ENCODE measurements at regions not wholly inside any gene's neighbourhood (a gene's known extent, or its start where the extent isn't known, plus 50 kb on each side); places are given as distances from the start of the nearest gene placed in this dataset.

DNA sequence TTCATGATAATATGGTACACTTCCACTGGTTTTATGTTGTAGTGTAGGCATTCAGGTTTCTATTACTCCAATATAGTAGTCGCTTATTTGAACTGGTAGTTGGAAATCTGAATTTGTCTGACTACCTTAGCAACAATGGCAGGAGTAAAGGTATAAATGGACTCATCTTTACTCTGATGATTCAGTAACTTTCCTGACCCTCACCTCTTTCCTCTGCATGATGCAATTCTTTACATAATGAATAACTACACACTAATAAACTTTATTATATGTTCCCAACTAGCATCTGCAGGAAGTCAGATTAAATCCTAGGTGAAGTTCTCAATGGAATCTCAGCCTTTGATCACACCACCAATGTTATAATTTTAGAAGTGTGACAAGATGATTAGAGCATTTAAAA lies 70.5 kb upstream of the ATP2B1 start:
- Histone ChIP-seq H3K27me3 (ENCODE audit: control insufficient read depth, insufficient read depth, low read length) (no peaks in the 10 kb centered on the region), H2AFZ (ENCODE audit: low read length) (no peak overlapping the region), H3K9ac (ENCODE audit: insufficient read depth, low read length) (no peak overlapping the region), H4K20me1 (ENCODE audit: control insufficient read depth, extremely low read depth, insufficient read depth, low read length) (no peaks in the 10 kb centered on the region), H3K27ac (ENCODE audit: insufficient read depth, low read length) (no peak overlapping the region), H3K36me3 (ENCODE audit: control insufficient read depth, insufficient read depth, low read length) (no peaks in the 10 kb centered on the region), H3K4me2 (ENCODE audit: extremely low read depth, insufficient read depth, low read length) (no peak overlapping the region), H3K9me3 (ENCODE audit: control insufficient read depth, insufficient read depth, low read depth, low read length) (no peaks in the 10 kb centered on the region), H3K4me1 (ENCODE audit: control insufficient read depth, extremely low read depth, insufficient read depth, low read length) (peaks cover 12% of the 10 kb centered on the region), H3K4me3 (replicated peaks in 1 of 4; ENCODE audit: control extremely low read depth in 1 of 4, insufficient read depth in 1 of 4, low read depth in 3 of 4, low read length in 4 of 4) (no peak overlapping the region), H3K79me2 (ENCODE audit: control insufficient read depth, insufficient read depth, low read length) (no peaks in the 10 kb centered on the region)
- TF ChIP-seq, protein P1, sequence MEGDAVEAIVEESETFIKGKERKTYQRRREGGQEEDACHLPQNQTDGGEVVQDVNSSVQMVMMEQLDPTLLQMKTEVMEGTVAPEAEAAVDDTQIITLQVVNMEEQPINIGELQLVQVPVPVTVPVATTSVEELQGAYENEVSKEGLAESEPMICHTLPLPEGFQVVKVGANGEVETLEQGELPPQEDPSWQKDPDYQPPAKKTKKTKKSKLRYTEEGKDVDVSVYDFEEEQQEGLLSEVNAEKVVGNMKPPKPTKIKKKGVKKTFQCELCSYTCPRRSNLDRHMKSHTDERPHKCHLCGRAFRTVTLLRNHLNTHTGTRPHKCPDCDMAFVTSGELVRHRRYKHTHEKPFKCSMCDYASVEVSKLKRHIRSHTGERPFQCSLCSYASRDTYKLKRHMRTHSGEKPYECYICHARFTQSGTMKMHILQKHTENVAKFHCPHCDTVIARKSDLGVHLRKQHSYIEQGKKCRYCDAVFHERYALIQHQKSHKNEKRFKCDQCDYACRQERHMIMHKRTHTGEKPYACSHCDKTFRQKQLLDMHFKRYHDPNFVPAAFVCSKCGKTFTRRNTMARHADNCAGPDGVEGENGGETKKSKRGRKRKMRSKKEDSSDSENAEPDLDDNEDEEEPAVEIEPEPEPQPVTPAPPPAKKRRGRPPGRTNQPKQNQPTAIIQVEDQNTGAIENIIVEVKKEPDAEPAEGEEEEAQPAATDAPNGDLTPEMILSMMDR (conservative IDR thresholded peaks at IDR 0.05 in 1 of 2, IDR thresholded peaks at IDR 0.05 in 1 of 2; ENCODE audit: low read depth in 1 of 2, low read length in 2 of 2): no peak
- TF ChIP-seq EZH2 (IDR thresholded peaks at IDR 0.05; ENCODE audit: low read length, missing control alignments): no peak
- DNase-seq (ENCODE audit: low read depth in 2 of 2): no peak

DNA sequence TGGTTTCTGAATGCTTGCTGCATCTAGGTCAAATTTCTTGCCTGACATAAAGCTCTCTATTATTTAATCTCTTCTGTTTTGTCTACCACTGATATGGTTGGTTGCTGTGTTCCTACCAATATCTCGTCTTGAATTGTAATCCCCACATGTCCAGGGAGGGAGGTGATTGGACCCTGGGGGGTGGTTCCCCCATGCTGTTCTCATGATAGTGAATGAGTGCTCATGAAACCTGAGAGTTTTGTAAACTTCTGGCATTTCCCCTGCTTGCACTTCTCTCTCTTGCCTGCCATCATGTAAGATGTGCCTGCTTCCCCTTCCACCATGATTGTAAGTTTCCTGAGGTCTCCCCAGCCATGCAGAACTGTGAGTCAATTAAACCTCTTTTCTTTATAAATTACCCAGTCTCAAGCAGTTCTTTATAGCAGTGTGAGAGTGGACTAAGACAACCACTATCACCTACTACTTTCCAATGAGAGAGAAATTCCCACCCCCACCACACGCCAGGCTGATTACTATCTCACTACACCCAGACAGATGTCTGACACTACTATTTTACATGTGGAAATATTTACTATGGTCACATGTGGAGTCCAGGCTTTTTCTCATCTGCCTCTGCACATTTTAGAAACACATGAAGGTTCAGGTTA lies 69.2 kb upstream of the ATP2B1 start:
- Histone ChIP-seq H3K27ac (ENCODE audit: insufficient read depth, low read length) (no peak overlapping the region), H3K79me2 (ENCODE audit: control insufficient read depth, insufficient read depth, low read length) (no peaks in the 10 kb centered on the region), H3K9ac (ENCODE audit: insufficient read depth, low read length) (no peak overlapping the region), H3K4me3 (replicated peaks in 1 of 4; ENCODE audit: control extremely low read depth in 1 of 4, insufficient read depth in 1 of 4, low read depth in 3 of 4, low read length in 4 of 4) (no peak overlapping the region), H2AFZ (ENCODE audit: low read length) (no peak overlapping the region), H3K9me3 (ENCODE audit: control insufficient read depth, insufficient read depth, low read depth, low read length) (no peaks in the 10 kb centered on the region), H3K4me1 (ENCODE audit: control insufficient read depth, extremely low read depth, insufficient read depth, low read length) (peaks cover 8% of the 10 kb centered on the region), H3K36me3 (ENCODE audit: control insufficient read depth, insufficient read depth, low read length) (no peaks in the 10 kb centered on the region), H3K4me2 (ENCODE audit: extremely low read depth, insufficient read depth, low read length) (no peak overlapping the region), H3K27me3 (ENCODE audit: control insufficient read depth, insufficient read depth, low read length) (no peaks in the 10 kb centered on the region), H4K20me1 (ENCODE audit: control insufficient read depth, extremely low read depth, insufficient read depth, low read length) (no peaks in the 10 kb centered on the region)
- no peak for DNase-seq (ENCODE audit: low read depth in 2 of 2)
- TF ChIP-seq EZH2 (IDR thresholded peaks at IDR 0.05; ENCODE audit: low read length, missing control alignments): no peak
- TF ChIP-seq, protein P1 (conservative IDR thresholded peaks at IDR 0.05 in 1 of 2, IDR thresholded peaks at IDR 0.05 in 1 of 2; ENCODE audit: low read depth in 1 of 2, low read length in 2 of 2): no peak

DNA sequence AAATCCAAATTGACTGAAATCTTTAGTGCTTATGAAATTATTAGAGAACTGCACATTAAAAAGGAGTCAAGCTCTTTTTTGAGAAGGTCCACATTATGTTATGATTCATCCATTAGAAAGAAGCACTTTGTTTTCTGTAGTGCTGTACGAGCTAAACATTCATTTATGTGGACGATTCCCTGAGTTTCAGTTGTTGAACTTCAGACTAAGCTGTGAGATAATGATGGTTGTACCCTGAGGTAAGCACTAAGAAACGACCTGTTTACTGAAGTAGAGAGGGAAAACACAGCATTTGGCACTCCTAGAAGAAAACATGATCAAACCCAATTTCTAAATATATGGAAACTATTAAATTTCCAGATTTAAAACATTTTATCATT lies 67.3 kb upstream of the ATP2B1 start:
- Histone ChIP-seq H3K79me2 (ENCODE audit: control insufficient read depth, insufficient read depth, low read length) (no peaks in the 10 kb centered on the region), H3K4me1 (ENCODE audit: control insufficient read depth, extremely low read depth, insufficient read depth, low read length) (peaks cover 3% of the 10 kb centered on the region), H3K27me3 (ENCODE audit: control insufficient read depth, insufficient read depth, low read length) (no peaks in the 10 kb centered on the region), H3K4me3 (replicated peaks in 1 of 4; ENCODE audit: control extremely low read depth in 1 of 4, insufficient read depth in 1 of 4, low read depth in 3 of 4, low read length in 4 of 4) (no peak overlapping the region), H3K36me3 (ENCODE audit: control insufficient read depth, insufficient read depth, low read length) (no peaks in the 10 kb centered on the region), H3K9ac (ENCODE audit: insufficient read depth, low read length) (no peak overlapping the region), H3K4me2 (ENCODE audit: extremely low read depth, insufficient read depth, low read length) (no peak overlapping the region), H3K27ac (ENCODE audit: insufficient read depth, low read length) (no peak overlapping the region), H2AFZ (ENCODE audit: low read length) (no peak overlapping the region), H3K9me3 (ENCODE audit: control insufficient read depth, insufficient read depth, low read depth, low read length) (no peaks in the 10 kb centered on the region), H4K20me1 (ENCODE audit: control insufficient read depth, extremely low read depth, insufficient read depth, low read length) (no peaks in the 10 kb centered on the region)
- no peak for TF ChIP-seq EZH2 (IDR thresholded peaks at IDR 0.05; ENCODE audit: low read length, missing control alignments)
- TF ChIP-seq, protein P1 (conservative IDR thresholded peaks at IDR 0.05 in 1 of 2, IDR thresholded peaks at IDR 0.05 in 1 of 2; ENCODE audit: low read depth in 1 of 2, low read length in 2 of 2): no peak
- no peak for DNase-seq (ENCODE audit: low read depth in 2 of 2)
